GM23338 (cell line): ENCODE measurements at regions not wholly inside any gene's neighbourhood (a gene's known extent, or its start where the extent isn't known, plus 50 kb on each side); places are given as distances from the start of the nearest gene placed in this dataset.

Source experiments
- CREB1 ChIP-seq: fragments of 250-450 bp; sonication (Bioruptor Pico); IDR thresholded peaks from 2 replicates; pipeline ENCODE4 v1.5.0; 2020; ENCODE audit warnings: low read depth, mild to moderate bottlenecking, moderate library complexity
- EZH2 ChIP-seq: fragments of 200-600 bp; sonication (generic); IDR thresholded peaks from one replicate; pipeline ENCODE4 v1.8.0; 2017; ENCODE audit warnings: antibody characterized with exemption, mild to moderate bottlenecking, low read depth; ENCODE audit not compliant: unreplicated experiment
- EZH2phosphoT487 ChIP-seq: fragments of 200-600 bp; sonication (generic); IDR thresholded peaks from one replicate; pipeline ENCODE4 v1.8.1; 2018; ENCODE audit warnings: antibody characterized with exemption; ENCODE audit not compliant: unreplicated experiment
- JUNB ChIP-seq: IDR thresholded peaks from one replicate; pipeline ENCODE4 v1.6.1; 2016; ENCODE audit warnings: antibody characterized with exemption; ENCODE audit not compliant: unreplicated experiment
- NANOG ChIP-seq: IDR thresholded peaks from 2 replicates; pipeline ENCODE4 v1.6.1; 2016; ENCODE audit warnings: antibody characterized with exemption, borderline replicate concordance
- POLR2AphosphoS5 ChIP-seq: IDR thresholded peaks from 2 replicates; pipeline ENCODE4 v1.6.1; 2016; ENCODE audit warnings: antibody characterized with exemption, low read depth
- ZNF331 ChIP-seq: fragments of 250-450 bp; sonication (Bioruptor Pico); IDR thresholded peaks from 2 replicates; pipeline ENCODE4 v1.5.0; 2020; ENCODE audit warnings: low read depth, mild to moderate bottlenecking, moderate library complexity
- TF ChIP-seq, protein P1 (sequence below), 2 experiments: fragments of 200-600 bp in 1 of 2; sonication (generic) in 1 of 2; conservative IDR thresholded peaks; 2 replicates each; pipeline versions ENCODE4 v1.5.1 to v1.6.1; 2016 to 2017; ENCODE audit warnings: antibody characterized with exemption in 2 of 2, low read depth in 2 of 2, mild to moderate bottlenecking in 2 of 2, moderate library complexity in 1 of 2
- TF ChIP-seq, protein P2 (sequence below): IDR thresholded peaks from one replicate; pipeline ENCODE4 v1.6.1; 2018; ENCODE audit warnings: antibody characterized with exemption; ENCODE audit not compliant: unreplicated experiment

DNA sequence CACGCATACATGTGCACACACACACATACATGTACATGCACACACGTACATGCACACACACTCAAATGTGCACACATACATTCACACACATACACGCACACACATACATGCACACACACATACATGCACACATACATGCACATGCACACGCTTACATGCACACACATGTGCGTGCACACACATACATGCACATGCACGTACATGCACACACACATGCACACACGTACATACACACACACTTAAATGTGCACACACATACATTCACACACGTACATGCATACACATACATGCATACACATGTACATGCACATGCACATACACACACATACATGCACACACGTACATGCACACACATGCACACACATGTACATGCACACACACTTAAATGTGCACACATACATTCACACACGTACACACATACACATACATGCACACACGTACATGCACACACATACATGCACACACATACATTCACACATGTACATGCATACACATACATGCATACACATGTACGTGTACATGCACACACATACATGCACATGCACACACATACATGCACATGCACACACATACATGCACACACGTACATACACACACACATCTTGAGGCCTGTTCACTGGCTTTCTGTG lies 283.7 kb upstream of the ID2 start:
- TF ChIP-seq, protein P1, sequence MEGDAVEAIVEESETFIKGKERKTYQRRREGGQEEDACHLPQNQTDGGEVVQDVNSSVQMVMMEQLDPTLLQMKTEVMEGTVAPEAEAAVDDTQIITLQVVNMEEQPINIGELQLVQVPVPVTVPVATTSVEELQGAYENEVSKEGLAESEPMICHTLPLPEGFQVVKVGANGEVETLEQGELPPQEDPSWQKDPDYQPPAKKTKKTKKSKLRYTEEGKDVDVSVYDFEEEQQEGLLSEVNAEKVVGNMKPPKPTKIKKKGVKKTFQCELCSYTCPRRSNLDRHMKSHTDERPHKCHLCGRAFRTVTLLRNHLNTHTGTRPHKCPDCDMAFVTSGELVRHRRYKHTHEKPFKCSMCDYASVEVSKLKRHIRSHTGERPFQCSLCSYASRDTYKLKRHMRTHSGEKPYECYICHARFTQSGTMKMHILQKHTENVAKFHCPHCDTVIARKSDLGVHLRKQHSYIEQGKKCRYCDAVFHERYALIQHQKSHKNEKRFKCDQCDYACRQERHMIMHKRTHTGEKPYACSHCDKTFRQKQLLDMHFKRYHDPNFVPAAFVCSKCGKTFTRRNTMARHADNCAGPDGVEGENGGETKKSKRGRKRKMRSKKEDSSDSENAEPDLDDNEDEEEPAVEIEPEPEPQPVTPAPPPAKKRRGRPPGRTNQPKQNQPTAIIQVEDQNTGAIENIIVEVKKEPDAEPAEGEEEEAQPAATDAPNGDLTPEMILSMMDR (conservative IDR thresholded peaks at IDR 0.05; ENCODE audit: low read depth in 2 of 2), result no peak
- TF ChIP-seq EZH2 (no peak), POLR2AphosphoS5 (no peak), JUNB (no peak), NANOG (no peak), EZH2phosphoT487 (no peak), CREB1 (CRISPR knock-in tag) (no peak), ZNF331 (CRISPR knock-in tag) (no peak)
- TF ChIP-seq, protein P2, sequence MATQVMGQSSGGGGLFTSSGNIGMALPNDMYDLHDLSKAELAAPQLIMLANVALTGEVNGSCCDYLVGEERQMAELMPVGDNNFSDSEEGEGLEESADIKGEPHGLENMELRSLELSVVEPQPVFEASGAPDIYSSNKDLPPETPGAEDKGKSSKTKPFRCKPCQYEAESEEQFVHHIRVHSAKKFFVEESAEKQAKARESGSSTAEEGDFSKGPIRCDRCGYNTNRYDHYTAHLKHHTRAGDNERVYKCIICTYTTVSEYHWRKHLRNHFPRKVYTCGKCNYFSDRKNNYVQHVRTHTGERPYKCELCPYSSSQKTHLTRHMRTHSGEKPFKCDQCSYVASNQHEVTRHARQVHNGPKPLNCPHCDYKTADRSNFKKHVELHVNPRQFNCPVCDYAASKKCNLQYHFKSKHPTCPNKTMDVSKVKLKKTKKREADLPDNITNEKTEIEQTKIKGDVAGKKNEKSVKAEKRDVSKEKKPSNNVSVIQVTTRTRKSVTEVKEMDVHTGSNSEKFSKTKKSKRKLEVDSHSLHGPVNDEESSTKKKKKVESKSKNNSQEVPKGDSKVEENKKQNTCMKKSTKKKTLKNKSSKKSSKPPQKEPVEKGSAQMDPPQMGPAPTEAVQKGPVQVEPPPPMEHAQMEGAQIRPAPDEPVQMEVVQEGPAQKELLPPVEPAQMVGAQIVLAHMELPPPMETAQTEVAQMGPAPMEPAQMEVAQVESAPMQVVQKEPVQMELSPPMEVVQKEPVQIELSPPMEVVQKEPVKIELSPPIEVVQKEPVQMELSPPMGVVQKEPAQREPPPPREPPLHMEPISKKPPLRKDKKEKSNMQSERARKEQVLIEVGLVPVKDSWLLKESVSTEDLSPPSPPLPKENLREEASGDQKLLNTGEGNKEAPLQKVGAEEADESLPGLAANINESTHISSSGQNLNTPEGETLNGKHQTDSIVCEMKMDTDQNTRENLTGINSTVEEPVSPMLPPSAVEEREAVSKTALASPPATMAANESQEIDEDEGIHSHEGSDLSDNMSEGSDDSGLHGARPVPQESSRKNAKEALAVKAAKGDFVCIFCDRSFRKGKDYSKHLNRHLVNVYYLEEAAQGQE, result no peak
